ENCODE measurements at regions not wholly inside any gene's neighbourhood (a gene's known extent, or its start where the extent isn't known, plus 50 kb on each side); places are given as distances from the start of the nearest gene placed in this dataset.
A peak's percentile ranks its signal among the peaks of the same experiment; 100 is the strongest.
"Not testable (repeated sequence)": the region's sequence is repeated elsewhere in the genome, so short reads cannot be mapped to it uniquely, and the experiment has no call there.

DNA sequence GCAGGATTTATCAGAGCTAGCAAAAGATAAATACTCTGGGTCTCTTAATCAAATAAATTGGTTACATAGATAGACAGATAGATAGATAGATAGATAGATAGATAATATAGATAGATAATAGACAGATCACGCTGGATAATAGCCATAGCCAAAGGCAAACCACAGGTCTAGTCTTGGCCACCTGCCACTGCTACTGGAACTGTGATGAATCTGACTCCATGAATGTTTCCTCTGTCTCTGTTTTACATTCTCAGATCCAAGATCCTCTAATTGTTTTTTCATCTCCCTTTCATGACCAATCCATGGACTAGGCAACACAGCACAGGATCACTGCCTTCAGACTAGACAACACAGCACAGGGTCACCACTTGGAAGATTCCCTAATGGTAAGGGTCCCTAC, 444.7 kb upstream of the NFIA start:
- no peak for DNase-seq

DNA sequence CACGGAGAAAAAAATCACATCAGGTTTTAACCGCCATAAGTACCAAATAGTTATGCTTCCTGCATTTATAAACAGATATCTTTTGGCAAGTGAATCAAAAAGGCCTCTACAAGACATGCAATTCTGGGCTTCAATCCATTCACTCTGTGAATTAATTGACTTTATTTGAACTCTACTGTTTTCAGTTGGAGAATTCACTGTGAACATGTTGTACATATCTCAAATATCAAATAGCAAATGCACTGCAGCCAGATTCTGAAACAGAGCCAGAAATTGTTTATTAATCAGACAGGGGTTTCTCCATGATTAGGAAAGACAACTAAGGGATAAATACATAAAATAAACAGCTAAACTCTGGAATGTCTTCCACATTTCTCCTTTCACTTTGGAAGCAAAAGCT, 445.4 kb upstream of the NFIA start:
- no peak for DNase-seq

DNA sequence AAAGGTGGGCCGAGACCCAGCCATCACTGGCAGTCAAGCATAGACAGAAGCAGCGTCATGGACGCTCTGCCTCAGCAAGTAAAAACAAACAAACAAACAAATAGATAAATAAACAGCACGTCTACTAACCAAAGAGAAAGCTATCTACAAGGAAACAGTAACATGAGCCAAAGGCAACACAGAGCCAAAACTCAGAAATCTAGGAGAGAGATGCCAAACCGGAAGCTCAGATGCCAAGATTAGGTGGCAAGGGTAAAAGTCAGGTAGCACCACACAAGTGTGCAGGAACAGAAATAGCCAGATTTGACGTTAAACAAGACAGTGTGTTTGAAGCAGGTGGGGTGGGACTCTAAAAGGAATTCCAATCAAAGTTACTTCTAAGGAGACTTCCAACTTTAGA, 448.3 kb upstream of the NFIA start:
- no peak for DNase-seq

DNA sequence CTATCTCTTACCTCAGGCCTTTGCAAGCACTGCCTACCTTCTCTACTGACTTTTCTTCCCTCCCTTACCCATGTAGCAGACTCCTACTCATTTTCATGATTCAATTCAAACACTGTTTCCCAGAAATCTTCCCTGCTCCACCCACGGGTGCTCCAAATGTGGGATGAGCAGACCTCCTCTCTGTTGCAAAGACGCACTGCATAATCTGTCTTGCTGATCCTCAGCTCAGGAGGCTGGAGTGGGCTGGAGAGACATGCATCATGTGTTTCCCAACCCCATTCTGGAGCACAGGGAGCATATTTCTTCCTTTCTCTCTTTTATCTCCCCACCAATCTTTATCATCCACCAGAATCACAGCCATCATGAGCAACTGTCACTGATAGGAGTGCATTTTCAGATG, 459.9 kb upstream of the NFIA start:
- no peak for DNase-seq

DNA sequence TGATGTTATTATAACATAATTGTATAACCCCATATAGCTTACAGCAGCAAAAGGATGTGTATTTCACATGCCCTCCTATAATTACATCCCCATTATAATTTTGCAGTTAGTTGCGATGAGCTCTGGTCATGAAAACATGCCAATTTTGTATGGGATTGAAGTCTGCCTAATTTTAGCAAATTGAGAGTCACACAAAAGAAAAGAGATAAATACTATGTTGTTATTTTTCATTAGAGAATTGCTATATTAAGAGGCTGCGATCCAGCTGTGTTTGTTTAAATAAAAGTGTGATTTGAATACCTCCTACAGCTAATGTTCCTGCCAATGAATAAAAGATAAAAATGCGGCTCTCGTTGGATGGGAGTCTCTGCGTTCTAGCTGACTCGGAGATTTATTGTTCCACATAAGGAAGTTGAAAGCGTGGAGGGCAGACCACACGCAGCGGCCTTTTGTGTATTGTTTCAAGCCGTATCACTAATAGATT, 461.0 kb upstream of the NFIA start:
- no peak for DNase-seq

GRCh38 chr1:60620087-60620486, 462.3 kb upstream of the NFIA start:
- no peak for DNase-seq

GRCh38 chr1:60619581-60619980, 462.8 kb upstream of the NFIA start:
- no peak for DNase-seq

GRCh38 chr1:60615666-60616065, 466.7 kb upstream of the NFIA start:
- DNase-seq = no peak

- DNase-seq = no peak
Measured at GRCh38 chr1:60612790-60613189, 469.6 kb upstream of the NFIA start.

GRCh38 chr1:60606921-60607320, 475.4 kb upstream of the NFIA start:
- DNase-seq = not testable (repeated sequence)

DNA sequence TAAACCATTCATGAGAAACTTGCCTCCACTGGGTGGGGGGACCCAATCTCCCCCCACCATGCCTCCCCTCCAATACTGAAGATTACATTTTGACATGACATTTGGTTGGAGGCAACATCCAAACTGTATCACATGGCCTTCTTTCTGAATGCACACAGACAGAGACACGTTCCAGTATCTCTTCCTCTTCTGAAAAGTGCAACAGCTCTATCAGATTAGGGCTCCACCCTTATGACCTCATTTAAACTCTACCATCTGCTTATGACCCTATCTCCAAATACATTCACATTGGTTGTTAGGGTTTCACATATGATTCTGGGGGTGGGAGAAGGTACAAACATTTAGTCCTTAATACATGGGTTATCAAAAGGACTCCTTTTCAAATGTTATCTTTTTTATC, 481.8 kb upstream of the NFIA start:
- DNase-seq = no peak

DNA sequence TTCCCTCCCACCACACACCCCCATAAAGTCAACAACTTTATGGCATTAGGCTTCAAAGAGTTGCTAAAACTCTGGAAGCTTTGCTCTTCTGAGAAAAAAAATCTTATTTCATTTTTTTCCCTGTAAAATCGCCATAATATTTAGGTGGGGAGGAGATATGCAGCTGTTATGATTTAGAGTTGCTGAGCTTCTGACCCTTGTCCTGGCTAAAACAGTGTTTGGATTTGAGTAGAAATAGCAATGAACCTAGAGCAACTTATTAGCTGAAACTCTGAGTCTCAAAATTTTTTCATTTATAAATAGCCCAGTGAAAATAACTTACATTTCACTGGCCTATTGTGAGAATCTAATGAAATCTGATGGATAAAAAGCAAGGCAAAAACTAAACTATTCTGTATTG, 482.8 kb upstream of the NFIA start:
- no peak for DNase-seq

GRCh38 chr1:60598041-60598910, 484.1 kb upstream of the NFIA start:
- no peak for DNase-seq

GRCh38 chr1:60596791-60597750, 485.3 kb upstream of the NFIA start:
- no peak for DNase-seq

- no peak for DNase-seq
Measured at GRCh38 chr1:60591583-60591982, 490.8 kb upstream of the NFIA start.

DNA sequence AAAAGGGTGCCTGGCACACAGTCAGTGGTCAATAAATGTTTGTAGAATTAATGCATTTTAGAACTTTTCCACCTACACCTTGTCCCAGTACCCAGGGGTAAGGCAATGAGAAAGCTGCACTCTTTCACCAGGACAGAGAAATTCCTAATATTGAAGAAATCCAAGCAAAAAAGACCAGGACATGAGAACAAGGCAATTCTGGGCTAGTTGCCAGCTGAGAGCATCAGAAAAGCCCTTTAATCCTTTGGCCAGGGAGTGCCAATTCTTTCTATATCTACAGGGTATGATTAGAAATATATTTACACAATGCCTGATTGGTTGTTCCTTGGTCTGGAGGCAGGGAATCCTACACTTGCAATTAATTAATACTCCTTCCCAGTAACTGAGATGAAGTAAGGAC, 492.4 kb upstream of the NFIA start:
- DNase-seq = no peak

DNA sequence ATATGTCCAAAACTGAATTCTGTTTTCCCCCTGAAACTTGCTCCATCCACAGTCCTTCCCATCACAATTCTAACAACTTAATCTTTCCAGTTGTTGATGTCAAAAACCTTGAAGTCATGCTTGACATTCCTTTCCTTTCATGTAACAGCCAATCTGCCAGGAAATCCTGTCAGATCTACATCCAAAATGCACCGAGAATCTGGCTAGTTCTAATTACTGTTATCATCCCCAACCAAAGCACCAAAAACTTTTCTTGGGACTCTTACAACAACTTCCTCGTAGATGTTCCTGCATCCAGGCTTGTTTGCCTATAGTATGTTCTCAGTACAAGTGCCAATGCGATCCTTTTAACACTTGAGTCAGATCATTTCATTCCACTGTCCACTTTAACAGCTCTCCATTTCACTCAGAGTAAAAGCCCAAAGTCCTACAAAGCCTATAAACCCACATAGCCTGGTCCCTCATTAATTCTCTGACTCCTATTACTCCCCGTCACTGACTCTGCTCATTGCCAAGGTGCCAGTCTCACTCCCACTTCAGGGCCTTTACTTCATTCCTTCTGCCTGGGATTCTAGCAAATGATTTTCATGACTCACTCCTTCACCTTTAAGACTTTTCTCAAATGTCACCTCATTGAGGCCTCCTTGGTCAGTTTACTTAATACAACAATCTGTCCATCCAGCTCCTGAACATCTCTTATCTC, 493.2 kb upstream of the NFIA start:
- DNase-seq = no peak

DNA sequence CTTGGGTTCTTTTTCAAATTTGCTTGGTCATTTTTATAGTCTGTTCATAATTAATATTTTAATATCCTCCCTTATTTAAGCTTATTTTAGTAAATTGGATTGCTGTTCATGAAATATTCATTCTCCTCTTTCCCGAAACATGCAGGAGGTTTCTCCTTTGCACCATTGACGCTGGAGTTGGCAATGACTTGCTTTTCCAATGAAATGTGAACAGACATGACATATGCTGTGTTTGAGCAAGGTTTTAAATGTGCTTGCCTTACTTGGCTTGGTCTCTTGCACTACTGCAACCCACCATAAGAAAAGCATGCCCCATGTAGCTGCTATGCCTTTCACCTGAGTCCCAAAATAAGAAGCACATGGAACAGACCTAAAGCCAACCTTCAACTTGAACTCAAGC, 498.0 kb upstream of the NFIA start:
- no peak for DNase-seq

DNA sequence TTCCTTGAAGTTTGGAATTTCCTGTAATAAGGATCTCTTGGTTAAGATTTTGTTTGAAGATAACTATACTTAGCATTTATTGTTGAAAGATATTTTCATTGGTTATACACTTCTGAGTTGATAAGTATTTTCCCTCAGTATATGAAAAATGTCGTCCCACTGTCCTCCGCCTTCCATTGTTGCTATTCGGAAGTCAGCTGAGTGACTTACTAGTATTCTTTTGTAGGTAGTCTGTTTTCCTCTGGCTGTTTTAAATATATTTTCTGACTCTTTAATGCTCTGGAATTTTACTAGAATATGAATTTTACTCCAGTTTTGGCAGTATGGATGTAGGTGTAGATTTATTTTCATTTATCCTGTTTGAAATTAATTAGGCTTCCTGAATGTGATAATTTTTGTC, 498.7 kb upstream of the NFIA start:
- peak; percentile 58 for DNase-seq

GRCh38 chr1:60581455-60582220, 500.7 kb upstream of the NFIA start:
- no peak for DNase-seq

- no peak for DNase-seq
Measured at GRCh38 chr1:60577029-60577428, 503.5 kb upstream of the C1orf87 start.

DNA sequence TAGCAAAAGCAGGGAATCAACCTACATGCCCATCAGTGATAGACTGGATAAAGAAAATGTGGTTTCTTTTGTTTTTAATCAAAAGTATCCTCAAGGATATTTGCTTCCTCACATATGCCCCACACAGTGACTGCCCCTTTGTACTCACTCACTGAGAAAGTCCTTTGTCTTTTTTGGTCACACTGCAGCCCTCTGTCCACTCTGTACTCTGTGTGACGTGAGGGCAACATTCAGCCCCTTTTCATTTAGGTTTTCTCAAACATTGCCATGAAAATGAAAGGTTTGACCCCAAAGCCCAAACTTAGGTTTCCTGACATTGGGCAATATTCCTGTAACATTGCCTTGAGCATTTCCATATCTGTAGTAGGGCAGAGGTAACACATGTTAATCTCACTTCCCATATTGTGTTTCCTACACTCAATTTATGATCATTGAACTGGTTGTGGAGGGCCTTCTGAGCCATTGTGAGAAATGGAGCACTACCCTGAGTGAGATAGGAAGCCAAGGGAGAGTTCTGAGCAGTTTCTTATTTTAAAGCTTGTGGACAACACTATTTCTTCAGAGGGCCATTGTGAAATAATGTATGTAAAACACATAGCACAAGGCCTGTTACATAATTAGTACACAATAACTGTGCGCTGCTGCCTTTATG, 501.9 kb upstream of the C1orf87 start:
- DNase-seq = no peak
